ENCODE measurements at regions not wholly inside any gene's neighbourhood (a gene's known extent, or its start where the extent isn't known, plus 50 kb on each side); places are given as distances from the start of the nearest gene placed in this dataset.

DNA sequence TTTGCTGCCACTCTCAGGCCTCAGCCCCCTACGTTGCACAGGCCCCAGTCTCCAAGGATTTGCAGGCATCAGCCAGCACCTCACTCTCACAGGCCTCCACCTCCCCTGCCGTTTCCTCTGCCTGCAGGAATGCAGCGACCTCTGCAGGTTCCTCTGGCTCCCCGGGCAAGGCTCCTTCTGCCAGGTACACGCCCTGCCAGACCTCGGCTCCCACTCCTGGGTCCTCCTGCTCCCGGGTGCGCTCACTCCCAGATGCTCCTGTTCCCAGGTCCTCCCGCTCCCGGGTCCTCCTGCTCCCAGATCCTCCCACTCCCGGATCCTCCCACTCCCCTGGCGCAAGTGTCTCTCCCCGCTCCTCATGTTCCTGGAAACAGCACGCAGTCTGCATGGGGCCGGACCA lies 144.4 kb upstream of the RADX start:
- no peak overlapping the region for H3K4me3 Mint-ChIP-seq (ENCODE audit: unreplicated experiment)
- TF ChIP-seq, protein P1, sequence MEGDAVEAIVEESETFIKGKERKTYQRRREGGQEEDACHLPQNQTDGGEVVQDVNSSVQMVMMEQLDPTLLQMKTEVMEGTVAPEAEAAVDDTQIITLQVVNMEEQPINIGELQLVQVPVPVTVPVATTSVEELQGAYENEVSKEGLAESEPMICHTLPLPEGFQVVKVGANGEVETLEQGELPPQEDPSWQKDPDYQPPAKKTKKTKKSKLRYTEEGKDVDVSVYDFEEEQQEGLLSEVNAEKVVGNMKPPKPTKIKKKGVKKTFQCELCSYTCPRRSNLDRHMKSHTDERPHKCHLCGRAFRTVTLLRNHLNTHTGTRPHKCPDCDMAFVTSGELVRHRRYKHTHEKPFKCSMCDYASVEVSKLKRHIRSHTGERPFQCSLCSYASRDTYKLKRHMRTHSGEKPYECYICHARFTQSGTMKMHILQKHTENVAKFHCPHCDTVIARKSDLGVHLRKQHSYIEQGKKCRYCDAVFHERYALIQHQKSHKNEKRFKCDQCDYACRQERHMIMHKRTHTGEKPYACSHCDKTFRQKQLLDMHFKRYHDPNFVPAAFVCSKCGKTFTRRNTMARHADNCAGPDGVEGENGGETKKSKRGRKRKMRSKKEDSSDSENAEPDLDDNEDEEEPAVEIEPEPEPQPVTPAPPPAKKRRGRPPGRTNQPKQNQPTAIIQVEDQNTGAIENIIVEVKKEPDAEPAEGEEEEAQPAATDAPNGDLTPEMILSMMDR (IDR thresholded peaks at IDR 0.05; ENCODE audit: unreplicated experiment): no peak
- no peak overlapping the region for H3K27ac Mint-ChIP-seq (ENCODE audit: unreplicated experiment)
- H3K4me1 Mint-ChIP-seq (ENCODE audit: unreplicated experiment): peaks cover 3% of the 10 kb centered on the region
- no peaks in the 10 kb centered on the region for H3K9me3 Mint-ChIP-seq (ENCODE audit: unreplicated experiment)
- DNase-seq (ENCODE audit: low spot score): no peak
- H3K36me3 Mint-ChIP-seq (ENCODE audit: low read depth, unreplicated experiment): no peaks in the 10 kb centered on the region
- no peaks in the 10 kb centered on the region for H3K27me3 Mint-ChIP-seq (ENCODE audit: unreplicated experiment)

DNA sequence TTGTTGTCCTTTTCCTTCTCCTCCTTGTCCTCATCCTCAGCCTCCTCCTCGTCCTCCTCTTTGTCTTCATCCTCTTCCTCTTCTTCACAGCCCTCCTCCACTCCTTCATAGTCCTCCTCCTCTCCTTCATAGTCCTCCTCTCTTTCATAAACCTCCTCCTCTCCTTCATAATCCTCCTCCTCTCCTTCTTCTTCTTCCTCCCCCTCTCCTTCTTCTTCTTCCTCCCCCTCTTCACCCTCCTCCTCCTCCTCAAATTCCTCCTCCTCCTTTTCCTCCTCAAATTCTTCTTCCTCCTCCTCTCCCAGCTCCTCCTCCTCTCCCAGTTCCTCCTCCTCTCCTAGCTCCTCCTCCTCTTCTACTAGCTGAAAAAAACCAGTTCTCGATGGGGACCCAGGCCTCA lies 143.8 kb upstream of the RADX start:
- no peaks in the 10 kb centered on the region for H3K27me3 Mint-ChIP-seq (ENCODE audit: unreplicated experiment)
- no peaks in the 10 kb centered on the region for H3K9me3 Mint-ChIP-seq (ENCODE audit: unreplicated experiment)
- TF ChIP-seq, protein P1 (IDR thresholded peaks at IDR 0.05; ENCODE audit: unreplicated experiment): no peak
- no peak overlapping the region for H3K27ac Mint-ChIP-seq (ENCODE audit: unreplicated experiment)
- peaks cover 3% of the 10 kb centered on the region for H3K4me1 Mint-ChIP-seq (ENCODE audit: unreplicated experiment)
- DNase-seq (ENCODE audit: low spot score): no peak
- no peaks in the 10 kb centered on the region for H3K36me3 Mint-ChIP-seq (ENCODE audit: low read depth, unreplicated experiment)
- H3K4me3 Mint-ChIP-seq (ENCODE audit: unreplicated experiment): no peak overlapping the region

DNA sequence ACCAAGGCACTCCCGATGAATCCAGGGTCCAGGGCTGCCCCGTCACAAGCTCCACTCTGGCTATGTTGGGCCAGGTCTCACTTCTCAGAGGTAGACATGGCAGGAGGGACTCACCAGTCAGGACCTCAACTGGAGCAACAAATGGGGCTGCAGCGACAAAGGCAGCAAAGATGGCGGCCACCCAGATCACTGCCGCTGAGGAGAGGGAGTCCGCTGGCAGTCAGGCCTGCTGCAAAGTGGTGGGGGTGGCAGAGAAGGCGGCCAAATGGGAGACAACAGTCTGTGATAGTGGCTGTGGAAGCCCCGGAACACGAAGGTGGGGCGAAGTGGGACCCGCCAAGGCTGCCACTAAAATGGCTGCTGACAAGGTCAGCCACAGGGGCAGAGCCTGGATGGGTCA lies 143.3 kb upstream of the RADX start:
- H3K9me3 Mint-ChIP-seq (ENCODE audit: unreplicated experiment): no peaks in the 10 kb centered on the region

DNA sequence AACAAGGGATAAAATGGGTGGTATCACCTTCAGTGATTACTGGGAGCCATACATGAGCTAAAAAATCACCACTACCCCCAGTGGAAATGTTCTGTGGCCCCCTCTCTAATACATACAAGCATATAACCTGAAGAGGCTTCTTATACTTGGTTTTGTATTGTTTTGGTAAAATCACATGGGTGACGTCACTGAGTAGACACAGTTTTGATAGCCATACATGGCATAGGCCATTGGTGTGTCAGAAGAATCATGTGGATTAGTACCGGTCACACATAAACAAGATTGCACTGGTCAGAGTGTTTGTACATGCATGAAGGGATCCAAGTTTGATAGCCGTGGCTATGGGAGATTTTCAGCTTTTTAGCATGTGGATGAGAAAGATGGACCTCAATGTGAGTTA lies 131.9 kb upstream of the RADX start:
- no peak overlapping the region for H3K27ac Mint-ChIP-seq (ENCODE audit: unreplicated experiment)
- no peaks in the 10 kb centered on the region for H3K4me1 Mint-ChIP-seq (ENCODE audit: unreplicated experiment)
- H3K4me3 Mint-ChIP-seq (ENCODE audit: unreplicated experiment): no peak overlapping the region
- no peaks in the 10 kb centered on the region for H3K9me3 Mint-ChIP-seq (ENCODE audit: unreplicated experiment)
- TF ChIP-seq, protein P1 (IDR thresholded peaks at IDR 0.05; ENCODE audit: unreplicated experiment): no peak
- DNase-seq (ENCODE audit: low spot score): no peak
- H3K27me3 Mint-ChIP-seq (ENCODE audit: unreplicated experiment): no peaks in the 10 kb centered on the region
- no peaks in the 10 kb centered on the region for H3K36me3 Mint-ChIP-seq (ENCODE audit: low read depth, unreplicated experiment)

More for the DNA sequence above, 143.3 kb upstream of the RADX start:
- TF ChIP-seq, protein P1 (IDR thresholded peaks at IDR 0.05; ENCODE audit: unreplicated experiment): no peak
- DNase-seq (ENCODE audit: low spot score): no peak
- H3K27ac Mint-ChIP-seq (ENCODE audit: unreplicated experiment): no peak overlapping the region
- H3K4me1 Mint-ChIP-seq (ENCODE audit: unreplicated experiment): peaks cover 3% of the 10 kb centered on the region
- H3K4me3 Mint-ChIP-seq (ENCODE audit: unreplicated experiment): no peak overlapping the region
- no peaks in the 10 kb centered on the region for H3K27me3 Mint-ChIP-seq (ENCODE audit: unreplicated experiment)
- no peaks in the 10 kb centered on the region for H3K36me3 Mint-ChIP-seq (ENCODE audit: low read depth, unreplicated experiment)

DNA sequence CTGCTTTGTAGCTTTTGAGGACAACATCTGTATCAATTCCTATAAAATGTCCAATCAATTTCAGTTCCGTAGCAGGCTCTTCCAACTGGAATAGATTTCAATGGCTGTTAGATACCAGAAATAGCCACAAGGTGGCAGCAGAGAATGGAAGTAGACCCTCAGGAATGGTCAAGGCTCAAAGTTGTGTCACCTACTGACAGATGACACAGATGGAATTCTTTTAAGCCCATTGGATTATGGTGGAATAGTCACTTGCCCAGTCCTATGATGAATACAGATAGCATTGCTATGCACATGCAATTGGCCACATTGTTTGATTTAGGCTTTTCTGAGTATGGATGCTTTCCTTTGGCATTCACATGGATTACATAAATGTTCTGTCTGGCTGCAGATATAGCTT lies 130.4 kb upstream of the RADX start:
- DNase-seq (ENCODE audit: low spot score): peak; percentile 58
- Mint-ChIP-seq H3K27ac (ENCODE audit: unreplicated experiment) (no peak overlapping the region), H3K4me3 (ENCODE audit: unreplicated experiment) (no peak overlapping the region), H3K4me1 (ENCODE audit: unreplicated experiment) (no peaks in the 10 kb centered on the region), H3K36me3 (ENCODE audit: low read depth, unreplicated experiment) (no peaks in the 10 kb centered on the region), H3K27me3 (ENCODE audit: unreplicated experiment) (no peaks in the 10 kb centered on the region), H3K9me3 (ENCODE audit: unreplicated experiment) (no peaks in the 10 kb centered on the region)
- TF ChIP-seq, protein P1 (IDR thresholded peaks at IDR 0.05; ENCODE audit: unreplicated experiment): peak; percentile 70

Data from endothelial cell (in vitro differentiated cells).